ENCODE measurements at regions not wholly inside any gene's neighbourhood (a gene's known extent, or its start where the extent isn't known, plus 50 kb on each side); places are given as distances from the start of the nearest gene placed in this dataset.
A peak's percentile ranks its signal among the peaks of the same experiment; 100 is the strongest.

GRCh38 chr4:74878323-74878722, 54.6 kb upstream of the PARM1 start:
- DNase-seq (ENCODE audit: low spot score) (no peak), ATAC-seq (ENCODE audit: low FRiP score) (no peak)
- TF ChIP-seq CTCF (IDR thresholded peaks at IDR 0.05) = no peak

- ATAC-seq (ENCODE audit: low FRiP score) (no peak), DNase-seq (ENCODE audit: low spot score) (no peak)
- no peak for TF ChIP-seq CTCF (IDR thresholded peaks at IDR 0.05)
Observed at GRCh38 chr4:74875451-74875850, 57.5 kb upstream of the PARM1 start.

- peak; percentile 75 for ATAC-seq (ENCODE audit: low FRiP score)
- no peak for DNase-seq (ENCODE audit: low spot score)
- TF ChIP-seq CTCF (IDR thresholded peaks at IDR 0.05) = peak in 1 of 3 donors; percentile 17
Observed at GRCh38 chr4:74874753-74875367, 58.1 kb upstream of the PARM1 start.

- no peak for TF ChIP-seq CTCF (IDR thresholded peaks at IDR 0.05)
- ATAC-seq (ENCODE audit: low FRiP score) = no peak
- no peak for DNase-seq (ENCODE audit: low spot score)
Observed at GRCh38 chr4:74873545-74874301, 59.2 kb upstream of the PARM1 start.

- DNase-seq (ENCODE audit: low spot score) = no peak
- TF ChIP-seq CTCF (IDR thresholded peaks at IDR 0.05) = no peak
- ATAC-seq (ENCODE audit: low FRiP score) = no peak
Observed at GRCh38 chr4:74858921-74859562, 64.7 kb upstream of the BTC start.

GRCh38 chr4:74855879-74856278, 61.6 kb upstream of the BTC start:
- no peak for DNase-seq (ENCODE audit: low spot score)
- ATAC-seq (ENCODE audit: low FRiP score) = no peak
- TF ChIP-seq CTCF (IDR thresholded peaks at IDR 0.05) = no peak
